ENCODE measurements at regions not wholly inside any gene's neighbourhood (a gene's known extent, or its start where the extent isn't known, plus 50 kb on each side); places are given as distances from the start of the nearest gene placed in this dataset.
"Not testable (repeated sequence)": the region's sequence is repeated elsewhere in the genome, so short reads cannot be mapped to it uniquely, and the experiment has no call there.

DNA sequence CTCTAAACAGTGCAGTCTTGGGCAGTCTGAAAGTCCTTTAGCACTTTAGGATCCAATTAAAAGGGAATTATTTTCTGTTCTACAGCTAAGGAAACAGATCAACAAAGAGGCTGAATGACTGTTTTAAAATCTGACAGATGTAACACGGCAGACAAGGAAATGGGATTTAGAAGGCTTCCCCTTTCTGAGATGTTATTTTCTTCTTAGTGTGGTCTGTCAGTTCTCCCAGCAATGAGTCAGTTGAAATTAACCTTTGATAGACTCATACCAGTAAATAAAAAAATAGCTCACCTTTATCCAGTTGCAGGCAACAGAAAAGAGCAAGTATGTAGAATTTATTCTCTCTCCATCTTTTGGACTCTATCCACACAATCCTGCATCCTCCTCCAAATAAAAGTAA, 98.1 kb downstream of the NEDD1 start:
- DNase-seq, result no peak

DNA sequence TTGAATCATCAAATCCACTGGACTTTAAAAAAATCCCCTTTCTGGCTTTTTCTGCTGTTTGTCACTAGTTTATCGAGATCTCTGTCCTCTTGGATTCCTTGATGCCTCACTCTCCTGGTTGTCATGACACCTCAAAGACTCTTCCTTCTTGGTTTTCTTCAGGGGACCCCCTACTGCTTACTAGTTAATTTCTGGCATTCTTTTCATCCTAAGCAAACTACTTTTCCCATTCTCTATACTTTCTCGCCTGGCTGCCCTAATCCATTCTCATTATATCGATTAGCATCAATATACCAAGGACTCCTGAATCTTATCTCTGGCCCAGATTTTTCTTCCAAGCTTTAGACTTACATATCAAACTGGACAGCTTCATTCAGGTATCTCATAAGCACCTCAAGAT, 98.6 kb downstream of the NEDD1 start:
- no peak for DNase-seq

DNA sequence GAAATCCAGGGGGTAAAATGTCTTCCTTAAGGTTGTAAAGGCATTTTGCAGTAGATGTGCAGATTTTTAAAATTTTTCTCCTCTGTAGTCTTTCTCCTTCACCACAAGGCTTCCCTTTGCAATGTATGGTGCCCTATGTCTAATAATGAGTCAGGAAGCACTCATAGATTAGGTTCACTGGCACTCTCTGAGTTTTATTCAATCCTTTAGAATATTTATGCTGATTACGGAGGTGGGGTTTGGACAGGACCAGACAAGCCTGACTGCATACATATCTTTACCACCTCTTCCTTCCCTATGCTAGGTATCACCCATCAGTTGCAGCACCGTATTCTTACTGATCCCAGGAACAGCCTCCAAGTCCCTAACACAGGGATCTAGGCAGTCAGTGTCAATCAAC, 99.5 kb downstream of the NEDD1 start:
- DNase-seq, result no peak

DNA sequence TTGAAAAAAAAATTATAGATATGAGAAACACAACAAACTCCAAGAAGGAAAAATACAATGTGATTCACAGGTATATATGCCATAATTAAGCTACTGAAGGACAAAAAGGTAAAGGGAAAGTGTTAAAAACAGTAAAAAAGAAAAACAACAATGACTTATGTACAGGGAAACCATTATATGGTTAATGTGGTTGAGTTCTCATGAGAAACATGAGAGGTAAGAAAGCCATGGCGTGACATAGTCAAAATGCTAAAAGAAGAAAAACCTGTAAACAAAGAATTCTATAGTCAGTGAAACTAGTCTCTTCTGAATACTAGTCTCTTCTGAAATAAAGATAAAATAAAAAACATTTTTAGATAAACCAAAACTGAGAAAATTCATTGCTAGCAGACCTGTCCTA, 109.1 kb downstream of the NEDD1 start:
- DNase-seq, result no peak

DNA sequence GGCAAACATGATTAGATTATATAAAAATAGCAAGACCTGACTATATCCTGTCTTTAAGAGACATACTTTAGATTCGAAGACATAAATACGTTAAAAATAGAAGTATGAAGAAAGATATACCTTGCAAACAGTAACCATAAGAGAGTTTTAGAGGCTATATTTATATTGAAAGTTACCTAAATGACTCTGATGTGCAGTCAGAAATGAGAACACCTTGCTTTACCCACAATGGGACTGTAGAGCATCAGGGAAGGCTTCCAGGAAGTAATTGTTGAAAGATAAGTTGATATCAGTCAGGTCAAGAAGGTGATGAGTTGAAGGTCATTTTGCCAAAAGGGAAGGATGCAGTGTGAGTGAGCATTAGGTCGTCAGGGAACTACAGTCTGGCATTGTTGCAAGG, 110.2 kb downstream of the NEDD1 start:
- DNase-seq, result no peak

DNA sequence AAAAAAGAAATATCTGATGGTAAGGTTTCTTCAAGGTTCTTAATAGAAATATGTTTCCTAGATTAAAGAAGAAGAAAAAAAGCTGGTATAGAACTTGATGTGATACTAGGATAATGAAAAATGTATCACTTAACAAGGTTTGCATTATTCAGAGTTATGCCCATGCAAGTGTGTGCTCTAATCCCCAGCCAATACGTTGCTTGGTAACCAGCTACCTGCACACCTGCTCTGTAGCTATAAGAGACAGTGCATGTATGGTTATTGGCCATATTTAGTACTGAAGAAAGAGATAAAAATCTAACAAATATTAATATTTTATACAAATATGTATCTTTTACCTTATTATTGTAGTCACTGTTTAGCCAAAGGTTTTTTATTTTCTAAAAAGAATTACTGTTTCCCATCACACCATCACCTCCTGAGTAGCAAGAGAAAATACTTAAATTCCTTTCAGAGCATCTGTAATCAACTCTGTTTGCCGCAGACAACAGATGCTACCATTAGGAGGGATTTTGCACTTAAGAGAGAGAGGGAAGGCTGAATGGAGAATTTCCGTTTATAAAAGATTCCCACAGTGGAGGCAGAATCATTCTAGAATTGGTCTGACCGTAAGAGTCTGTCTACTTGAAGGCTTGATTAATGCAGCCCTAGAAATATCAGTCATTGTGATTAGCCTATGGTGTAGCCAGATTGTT, 115.6 kb downstream of the NEDD1 start:
- peak; percentile 38 for DNase-seq

DNA sequence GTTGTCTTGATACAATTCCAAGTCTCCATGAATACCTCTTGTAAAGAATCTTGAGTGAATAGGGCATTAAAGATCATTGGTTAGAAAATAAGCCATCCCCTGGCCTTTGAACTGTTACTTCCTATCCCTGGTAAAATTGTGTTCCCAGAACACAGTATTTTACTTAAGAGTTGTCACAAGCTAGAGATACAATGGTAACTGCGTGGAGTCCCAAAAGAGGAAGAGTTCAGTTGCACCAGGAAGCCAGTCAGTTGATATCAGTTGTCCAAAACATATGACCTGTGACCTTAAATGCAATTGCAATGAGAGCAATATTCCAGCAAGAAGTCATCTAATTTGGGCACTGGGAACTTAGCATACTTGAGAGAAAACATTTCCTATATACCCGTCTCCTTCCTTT, 117.3 kb downstream of the NEDD1 start:
- DNase-seq, result no peak

DNA sequence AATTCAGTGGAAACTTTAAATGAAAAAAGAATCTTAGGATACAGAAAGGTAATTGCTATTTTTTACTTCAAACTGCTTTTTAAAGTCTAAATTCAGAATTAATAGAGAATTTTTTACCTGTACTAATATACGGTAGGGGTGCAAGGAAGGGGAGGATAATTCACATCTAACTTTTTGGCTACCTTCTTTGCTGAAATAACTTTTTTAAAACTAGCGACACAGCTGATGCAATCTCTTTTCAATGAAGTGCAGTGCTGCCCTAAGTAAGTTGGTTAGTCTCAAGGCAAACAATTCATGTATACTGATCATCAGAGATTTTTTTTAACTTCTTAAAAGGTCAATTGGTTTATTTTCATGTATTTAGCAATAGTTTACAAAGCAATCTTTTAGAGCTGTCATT, 119.8 kb downstream of the NEDD1 start:
- no peak for DNase-seq

DNA sequence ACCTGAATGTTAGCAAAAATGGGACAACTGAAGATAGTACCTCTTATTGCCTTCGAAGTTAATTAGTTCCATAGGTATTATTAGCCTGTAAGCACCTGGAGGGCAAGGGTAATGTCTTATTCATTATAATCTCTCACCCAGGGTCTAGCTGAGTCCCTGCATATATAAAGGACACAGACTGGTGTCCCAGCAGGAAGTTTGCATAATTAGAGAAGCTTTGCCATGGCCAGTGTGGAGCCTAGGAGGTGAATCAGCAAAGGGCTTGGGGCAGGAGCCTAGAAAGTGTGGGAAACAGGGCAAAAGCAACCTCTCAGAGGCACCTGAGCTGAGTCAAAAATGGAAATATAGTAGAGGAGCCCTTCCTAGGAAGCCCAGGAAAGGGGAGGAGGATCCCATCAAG, 120.4 kb downstream of the NEDD1 start:
- DNase-seq, result no peak

DNA sequence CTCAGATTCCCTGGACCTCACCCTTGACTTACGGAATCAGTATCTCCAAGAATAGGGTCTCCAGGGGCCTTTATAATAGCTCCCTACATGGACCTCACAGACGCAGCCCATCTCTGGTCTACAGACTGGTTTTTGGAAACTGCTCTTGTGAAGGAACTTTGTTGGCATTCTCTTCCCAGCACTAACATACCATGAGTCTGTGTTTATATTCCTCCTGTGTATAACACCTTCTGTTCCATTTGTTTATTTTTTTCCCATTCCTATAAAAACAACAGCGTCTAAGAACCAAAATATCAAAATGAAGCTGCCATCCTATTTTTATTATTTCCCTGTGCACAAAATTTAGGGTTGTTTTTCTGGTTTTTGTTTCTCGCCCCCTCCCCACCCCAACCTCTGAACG, 131.1 kb downstream of the NEDD1 start:
- DNase-seq, result no peak

DNA sequence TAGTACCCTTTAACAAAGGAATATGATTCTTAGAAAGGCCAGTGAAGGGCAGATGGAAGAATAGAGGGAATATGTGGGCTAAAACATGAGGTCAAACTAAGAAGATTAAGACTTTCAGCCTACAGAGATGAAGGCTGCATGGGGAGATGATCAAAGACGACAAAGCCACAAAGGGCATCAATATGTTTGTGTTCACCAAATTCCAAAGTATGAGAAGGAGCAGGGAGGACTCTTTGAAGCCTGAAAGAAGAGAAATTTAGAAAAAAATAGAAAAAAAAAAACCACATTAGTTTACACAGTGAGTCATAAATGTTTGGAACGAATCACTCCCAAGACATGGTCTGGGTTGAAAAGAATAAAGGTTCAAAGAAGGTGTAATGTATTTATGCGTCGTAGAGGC, 131.8 kb downstream of the NEDD1 start:
- no peak for DNase-seq

DNA sequence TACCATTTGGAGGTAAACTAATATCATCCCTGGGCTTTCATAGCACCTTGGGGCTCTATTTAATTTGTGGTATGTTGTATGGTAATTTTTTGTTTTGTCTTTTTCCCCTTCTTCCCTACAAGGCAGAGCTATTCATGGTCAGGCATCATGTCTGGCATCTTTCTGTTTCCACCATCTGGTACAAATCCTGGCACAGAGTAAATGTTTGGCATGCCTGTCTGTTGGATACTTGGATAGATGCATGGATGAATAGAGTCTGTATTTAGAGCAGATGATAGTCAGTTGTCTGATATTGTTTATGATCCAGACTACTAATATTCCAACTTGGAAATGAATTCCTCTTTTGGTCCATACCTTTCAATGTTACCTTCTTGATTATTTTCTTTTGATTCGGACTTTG, 139.8 kb downstream of the NEDD1 start:
- DNase-seq, result no peak

DNA sequence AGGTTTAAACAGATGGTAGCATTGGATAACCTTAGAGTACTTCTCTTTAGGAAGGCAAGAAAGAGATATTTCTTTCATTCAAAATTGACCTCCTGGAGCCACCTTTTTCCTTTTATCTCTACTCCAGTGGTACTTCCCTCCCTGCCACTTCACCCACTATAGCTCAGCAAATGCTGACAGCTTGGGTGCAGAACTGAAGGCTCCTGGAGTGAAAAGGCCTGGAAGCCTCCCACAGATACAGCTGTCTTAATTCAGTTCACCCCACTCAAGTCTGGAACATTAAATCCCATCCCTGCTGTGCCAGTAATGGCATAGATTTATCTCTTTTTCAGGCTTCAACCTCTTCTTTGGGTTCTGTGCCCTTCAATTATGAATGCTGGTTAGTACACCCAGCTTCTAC, 140.3 kb downstream of the NEDD1 start:
- no peak for DNase-seq

DNA sequence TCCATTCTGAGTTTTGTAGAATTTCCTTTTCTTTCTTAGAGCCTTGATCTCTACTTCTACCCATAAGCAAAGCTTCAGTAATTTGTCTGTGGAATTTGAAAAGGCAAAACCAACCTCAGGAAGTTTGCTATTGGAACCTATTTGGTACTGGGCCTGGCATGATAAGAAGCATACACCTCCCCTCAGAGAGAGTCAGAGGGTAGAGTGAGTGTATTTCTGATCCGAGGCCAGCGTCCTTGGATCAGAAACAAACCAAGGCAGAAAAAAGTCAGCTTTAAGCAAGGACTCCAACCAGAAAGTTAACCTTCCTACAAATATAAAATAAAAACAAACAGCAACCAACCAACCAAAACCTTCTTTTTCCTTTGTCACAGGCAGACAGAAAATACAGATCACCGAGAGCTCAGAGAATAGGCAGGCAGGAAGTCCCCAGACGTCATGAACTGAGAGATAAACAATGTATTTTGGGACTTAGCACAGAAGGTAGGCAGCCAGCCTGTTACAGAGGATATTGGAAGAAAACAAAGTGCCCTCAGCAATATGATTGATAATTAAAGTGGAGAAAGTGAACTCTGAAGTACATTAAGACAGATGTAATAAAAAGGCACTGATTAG, 141.5 kb downstream of the NEDD1 start:
- DNase-seq, result no peak

DNA sequence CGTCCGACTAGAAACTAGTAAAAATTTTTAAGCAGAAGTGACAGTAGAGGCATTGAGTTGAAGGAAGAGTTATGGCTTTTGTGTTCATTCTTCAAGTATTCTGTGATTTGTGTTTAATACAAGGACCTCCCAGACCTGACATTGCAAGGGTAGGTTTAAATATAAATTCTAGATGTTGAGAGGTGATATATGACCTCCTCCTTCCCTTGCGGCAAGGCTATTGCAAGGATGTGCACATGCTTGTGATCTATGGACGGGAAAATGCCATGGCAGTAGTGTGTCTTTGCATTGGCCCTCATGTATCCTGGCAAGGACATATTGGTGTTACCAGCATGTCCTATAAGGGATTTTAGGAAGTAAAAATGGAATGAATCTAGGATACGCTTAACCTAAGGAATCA, 143.5 kb downstream of the NEDD1 start:
- no peak for DNase-seq

DNA sequence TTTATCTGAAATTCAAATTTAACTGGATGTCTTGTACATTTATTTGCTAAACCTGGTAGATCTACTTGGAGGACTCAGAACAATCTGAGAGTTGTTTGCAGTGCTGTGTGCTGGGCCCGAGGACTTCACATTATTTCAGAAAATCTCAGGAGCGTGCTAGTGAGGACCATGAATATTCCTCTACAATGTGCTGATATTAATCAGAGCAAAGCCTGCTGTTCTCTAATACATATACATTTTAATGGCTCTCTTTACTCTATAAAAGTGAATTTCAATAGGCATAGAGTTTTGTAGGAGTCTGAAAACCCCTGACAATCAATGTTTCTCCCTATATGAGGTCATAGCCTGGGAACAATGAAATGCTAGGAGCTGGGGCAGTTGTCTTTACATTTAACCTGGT, 144.3 kb downstream of the NEDD1 start:
- no peak for DNase-seq

DNA sequence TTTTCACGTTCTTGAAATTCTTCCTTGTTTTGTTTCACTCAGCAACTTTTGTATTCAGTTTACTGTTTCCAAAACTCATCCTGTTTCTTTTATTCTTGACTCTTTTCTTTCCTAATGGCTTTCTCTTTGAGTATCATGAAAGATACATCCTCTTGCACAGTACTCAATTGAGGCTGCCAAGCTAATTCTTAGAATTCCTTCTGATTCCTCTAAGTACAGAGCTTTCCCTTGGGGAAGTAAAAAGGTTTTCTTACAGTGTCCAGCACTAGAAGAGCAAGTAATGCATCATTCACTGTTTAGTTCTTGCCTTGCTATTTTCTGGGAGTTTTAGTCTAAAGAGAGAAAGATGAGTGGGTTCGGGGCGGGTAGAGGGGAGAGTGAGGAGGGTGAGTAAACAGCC, 154.1 kb downstream of the NEDD1 start:
- no peak for DNase-seq

DNA sequence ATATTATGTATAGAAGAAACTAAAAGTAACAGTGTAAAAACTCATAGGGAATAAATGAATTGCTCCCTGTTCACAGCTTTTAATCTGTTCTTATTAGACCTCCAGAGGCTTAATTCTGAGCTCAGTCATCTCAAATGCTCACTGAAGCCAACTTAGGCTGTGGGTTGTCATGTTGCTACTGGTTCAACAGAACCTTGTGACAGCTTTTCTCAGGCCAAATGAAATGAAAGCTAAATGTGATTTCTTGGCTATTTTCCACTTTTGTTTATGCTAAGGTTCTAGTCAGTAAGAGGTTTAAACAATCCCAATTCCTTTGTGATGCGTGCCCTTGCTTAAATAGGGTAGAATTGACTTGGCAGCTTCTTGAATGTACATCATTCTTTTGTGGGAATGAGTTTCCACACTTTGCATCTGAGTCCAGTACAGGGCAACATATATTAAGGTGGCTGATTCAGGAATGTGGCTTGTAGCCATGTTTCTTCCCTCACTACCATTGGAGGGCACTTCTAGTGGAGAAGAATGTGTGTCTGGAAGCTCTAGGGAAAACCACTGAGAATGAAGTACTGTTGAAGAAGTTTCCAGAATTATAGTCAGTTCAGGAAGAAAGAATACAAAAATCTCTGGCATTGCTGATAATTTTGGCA, 156.4 kb downstream of the NEDD1 start:
- no peak for DNase-seq

DNA sequence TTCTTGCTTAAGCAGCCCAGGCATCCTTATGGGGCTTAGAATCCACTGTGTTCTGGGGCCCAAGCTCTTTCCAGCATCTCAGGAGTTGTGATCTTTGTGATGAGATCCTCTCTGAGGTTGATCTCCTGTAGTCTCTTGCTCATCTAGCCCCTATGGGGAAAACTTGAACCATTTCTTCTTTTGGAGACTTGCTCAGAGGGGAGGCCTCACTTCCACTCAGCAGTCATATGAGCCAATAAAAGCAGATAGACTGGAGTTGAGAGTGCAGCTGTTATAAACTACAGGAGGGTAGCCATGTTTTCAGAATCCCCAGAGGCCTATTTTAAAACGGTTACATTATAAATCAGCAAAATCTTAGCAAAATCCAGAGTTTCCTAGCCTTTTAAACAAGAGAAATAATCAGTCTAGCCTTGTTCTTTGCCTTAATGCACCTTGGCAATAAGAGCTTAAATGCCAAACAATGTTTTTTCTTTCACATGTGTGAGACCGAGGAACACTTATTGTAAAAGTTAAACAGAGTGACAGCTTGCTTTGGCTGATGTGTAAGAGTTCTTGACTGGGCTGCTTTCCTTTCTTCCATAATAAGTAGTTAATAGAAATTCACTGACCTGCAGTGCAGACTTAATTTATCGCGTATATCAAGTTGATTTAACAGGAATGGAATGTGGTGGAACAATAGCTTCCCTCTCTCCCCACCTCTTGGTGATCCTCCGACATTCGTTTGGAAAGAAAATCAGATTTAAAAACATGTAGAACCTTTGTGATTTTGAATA, 168.3 kb downstream of the NEDD1 start:
- no peak for DNase-seq

DNA sequence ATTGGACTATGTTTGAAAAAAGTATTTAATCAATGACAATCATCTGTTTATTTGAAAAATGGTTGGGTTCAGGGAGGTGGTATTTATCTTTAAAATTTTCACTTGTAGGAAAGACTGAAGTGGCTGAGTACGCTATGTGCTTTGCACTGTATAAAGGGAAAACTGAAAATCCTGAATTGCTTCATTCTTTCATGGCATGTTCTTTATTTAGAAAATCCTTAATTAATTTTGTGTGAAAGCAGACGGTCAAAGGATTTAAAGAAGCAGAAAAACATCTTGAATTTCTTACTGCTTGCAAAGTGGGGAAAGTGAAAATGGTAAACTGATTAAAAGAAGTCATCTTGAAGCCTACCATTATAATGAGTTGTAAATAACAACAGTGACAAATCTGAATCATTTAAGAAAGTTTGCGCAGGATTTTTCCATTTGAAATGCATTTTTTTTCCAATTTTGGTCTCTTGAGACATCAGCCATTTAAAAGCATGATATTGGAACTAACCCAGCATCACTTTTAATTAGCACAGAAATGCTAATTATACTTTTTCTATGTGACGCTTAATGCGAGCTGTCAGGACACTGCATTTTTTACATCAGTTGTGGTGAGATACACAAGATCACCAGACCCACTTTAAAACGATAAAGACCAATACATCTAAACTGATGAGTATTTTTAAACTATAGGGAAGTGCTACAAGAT, 169.0 kb downstream of the NEDD1 start:
- no peak for DNase-seq

DNA sequence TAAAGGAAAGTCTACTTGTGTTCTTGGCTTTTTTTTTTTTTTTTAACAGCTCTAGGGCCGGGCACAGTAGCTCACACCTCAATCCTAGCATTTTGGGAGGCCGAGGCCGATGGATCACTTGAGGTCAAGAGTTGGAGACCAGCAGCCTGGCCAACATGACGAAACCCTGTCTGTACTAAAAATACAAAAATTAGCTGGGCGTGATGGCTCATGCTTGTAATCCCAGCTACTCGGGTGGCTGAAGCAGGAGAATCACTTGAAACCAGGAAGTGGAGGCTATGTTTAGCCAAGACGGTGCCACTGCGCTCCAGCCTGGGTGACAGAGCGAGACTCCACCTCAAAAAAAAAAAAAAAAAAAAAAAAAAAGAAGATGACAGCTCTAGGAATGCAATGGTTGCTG, 169.9 kb downstream of the NEDD1 start:
- not testable (repeated sequence) for DNase-seq

DNA sequence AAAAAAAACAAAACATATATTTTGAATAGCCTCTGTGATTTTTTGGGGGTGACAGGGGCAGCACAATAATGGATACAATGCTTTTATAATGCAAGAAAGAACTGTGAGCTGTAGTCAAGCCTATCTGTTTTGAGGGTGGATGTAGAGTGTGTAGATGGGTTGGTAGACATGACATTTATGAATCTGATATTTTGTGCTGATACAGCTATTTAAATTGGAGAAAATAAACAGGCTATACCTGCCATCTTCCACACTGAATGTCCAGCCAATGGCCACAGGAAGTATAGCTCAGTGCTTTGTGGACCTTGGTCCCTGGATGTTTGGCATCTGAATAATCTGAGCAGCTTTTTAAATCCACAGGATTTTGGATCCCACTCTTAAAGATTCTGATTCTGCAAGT, 175.0 kb downstream of the NEDD1 start:
- no peak for DNase-seq

DNA sequence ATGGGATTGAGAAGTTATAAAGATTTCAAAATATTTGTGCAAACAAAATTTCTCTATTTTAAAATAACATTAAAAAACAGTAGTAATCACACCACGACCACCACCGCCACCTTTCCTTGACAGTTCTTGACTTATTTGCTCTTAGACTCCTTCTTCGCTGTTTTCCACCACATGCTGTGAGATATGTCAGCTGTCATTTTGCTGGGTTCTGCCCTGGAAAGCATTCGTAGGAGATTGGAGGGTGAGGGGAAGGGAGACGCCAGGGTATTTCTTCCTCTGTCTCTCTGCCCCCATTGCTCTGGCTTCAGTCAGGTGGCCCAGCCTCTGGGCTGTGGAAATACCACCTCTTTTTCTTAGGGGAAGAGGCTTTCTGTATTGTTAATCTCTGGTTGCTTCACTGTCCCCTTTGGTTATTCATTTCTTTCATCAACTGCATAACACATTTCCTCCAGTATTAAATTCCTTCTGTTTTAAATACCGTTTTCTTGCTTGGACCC, 186.2 kb downstream of the NEDD1 start:
- no peak for DNase-seq

All from NCI-H748 treated with DMSO at 0.1 percent for 48 hours (cell line).